ENCODE measurements at regions not wholly inside any gene's neighbourhood (a gene's known extent, or its start where the extent isn't known, plus 50 kb on each side); places are given as distances from the start of the nearest gene placed in this dataset.
"Not testable (repeated sequence)": the region's sequence is repeated elsewhere in the genome, so short reads cannot be mapped to it uniquely, and the experiment has no call there.

DNA sequence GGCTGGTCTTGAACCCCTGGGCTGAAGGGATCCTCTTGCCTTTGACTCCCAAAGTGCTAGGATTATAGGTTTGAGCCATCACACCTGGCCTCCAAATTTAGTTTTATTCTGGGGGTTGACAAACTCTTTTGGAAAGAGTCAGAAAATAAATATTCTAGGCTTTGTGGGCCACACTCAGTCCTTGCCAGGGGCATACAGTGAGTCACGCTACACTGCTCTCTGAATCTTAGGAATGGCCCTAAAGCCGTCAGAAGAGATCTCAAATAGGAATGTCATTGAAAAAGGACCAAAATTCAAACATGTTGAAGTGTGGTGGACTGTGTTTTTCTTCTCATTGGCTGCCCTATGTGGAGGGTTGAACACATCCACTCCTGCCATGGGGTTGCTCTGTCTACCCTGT lies 127.7 kb upstream of the BASP1 start:
- H3K4me3 Mint-ChIP-seq = no peak overlapping the region
- H3K9me3 Mint-ChIP-seq = peaks cover 8% of the 10 kb centered on the region
- ATAC-seq = no peak
- H3K36me3 Mint-ChIP-seq = no peaks in the 10 kb centered on the region
- H3K4me1 Mint-ChIP-seq = no peaks in the 10 kb centered on the region
- DNase-seq (ENCODE audit: low spot score in 2 of 2) = no peak
- no peak overlapping the region for H3K27ac Mint-ChIP-seq

DNA sequence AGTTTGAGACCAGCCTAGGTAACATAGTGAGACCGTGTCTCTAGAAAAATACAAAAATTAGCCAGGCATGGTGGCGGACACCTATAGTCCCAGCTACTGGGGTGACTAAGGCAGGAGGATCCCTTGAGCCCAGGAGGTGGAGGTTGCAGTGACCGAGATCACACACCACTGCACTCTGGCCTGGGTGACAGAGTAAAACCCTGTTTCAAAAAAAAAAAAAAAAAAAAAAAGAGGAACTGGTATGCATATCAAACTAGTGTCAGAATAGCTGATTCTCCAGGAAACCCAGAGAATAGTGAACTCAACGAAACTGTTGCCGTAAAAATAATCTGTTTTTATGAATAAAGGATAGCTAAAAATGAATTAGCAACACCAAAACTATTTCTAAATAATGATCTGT lies 126.6 kb upstream of the BASP1 start:
- ATAC-seq (no peak), DNase-seq (ENCODE audit: low spot score in 2 of 2) (no peak)
- Mint-ChIP-seq H3K9me3 (peaks cover 12% of the 10 kb centered on the region), H3K4me3 (no peak overlapping the region), H3K36me3 (no peaks in the 10 kb centered on the region), H3K4me1 (no peaks in the 10 kb centered on the region), H3K27ac (no peak overlapping the region)

DNA sequence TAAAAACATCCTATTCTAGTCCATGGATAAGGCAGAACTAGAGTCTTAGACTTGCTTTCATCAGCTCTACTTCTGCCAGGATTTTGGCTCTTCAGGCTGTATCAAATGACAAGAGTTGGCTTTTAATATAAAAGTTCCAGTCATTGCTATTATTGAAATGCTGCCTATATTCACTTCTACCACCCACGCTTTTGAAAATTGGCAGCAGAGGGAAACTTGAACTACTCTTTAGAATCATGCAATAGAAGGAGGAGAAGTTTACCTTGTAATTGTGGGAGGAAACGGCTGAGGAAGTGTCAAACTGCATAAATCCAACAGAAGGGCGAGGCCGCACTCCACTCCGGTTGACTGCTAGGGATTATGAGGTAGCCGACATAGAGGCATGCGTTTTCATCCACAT lies 122.6 kb upstream of the BASP1 start:
- Mint-ChIP-seq H3K36me3 (no peaks in the 10 kb centered on the region), H3K4me3 (no peak overlapping the region), H3K4me1 (no peaks in the 10 kb centered on the region), H3K9me3 (peaks cover 10% of the 10 kb centered on the region), H3K27ac (no peak overlapping the region)
- ATAC-seq (no peak), DNase-seq (ENCODE audit: low spot score in 2 of 2) (no peak)

DNA sequence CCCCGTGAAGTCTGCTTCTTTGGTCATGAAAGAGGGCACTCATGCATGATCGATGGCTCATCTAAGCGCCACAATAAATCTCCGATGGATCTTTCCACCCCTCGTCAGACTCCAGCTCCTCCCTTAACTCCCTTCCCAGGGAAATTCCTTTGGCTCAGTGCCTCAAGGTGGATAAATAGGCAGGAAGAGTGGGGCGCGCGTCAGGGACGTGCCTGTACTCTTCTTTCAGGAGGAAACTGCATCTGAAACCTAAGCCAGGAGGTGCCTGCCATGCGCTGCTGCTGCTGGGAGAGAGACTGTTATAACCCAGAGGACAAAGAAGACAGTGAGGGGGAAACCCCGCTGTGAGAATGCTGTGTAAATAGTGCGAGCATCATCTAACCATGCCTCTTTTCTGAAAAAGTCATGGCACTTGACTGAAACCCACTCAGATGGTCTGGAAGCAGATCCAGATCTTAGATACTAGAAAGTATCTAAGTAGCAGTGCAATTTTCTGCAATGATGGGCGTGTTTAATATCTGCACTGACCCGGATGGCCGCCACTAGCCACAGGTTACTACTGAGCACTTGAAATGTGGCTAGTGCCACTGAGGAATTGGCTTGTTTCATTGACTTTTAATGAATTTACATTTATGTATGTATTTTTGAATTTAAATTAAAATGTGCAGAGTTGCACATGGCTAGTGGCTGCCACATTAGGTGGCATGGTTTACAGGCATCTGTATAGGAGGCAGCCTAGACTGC lies 120.3 kb upstream of the BASP1 start:
- H3K27ac Mint-ChIP-seq = no peak overlapping the region
- no peak for DNase-seq (ENCODE audit: low spot score in 2 of 2)

DNA sequence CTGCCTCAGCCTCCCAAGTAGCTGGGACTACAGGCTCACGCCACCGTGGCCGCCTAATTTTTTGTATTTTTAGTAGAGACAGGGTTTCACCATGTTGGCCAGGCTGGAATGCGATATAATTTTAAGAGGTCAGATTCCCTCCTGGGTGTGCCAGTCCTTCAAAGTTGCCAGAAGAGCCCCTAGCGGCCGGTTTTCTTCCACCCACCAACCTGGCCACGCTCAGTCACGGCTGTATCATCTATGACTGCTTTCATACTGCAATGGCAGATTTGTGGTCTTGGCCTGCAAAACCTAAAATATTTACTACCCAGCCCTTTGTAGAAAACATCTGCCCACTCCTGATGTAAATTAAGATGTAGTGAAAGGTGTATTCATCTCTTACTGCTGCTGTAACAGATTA lies 117.5 kb upstream of the BASP1 start:
- DNase-seq (ENCODE audit: low spot score in 2 of 2) (no peak), ATAC-seq (no peak)
- H3K9me3 Mint-ChIP-seq = peaks cover 9% of the 10 kb centered on the region
- no peak overlapping the region for H3K4me3 Mint-ChIP-seq
- H3K27ac Mint-ChIP-seq = no peak overlapping the region
- H3K4me1 Mint-ChIP-seq = no peaks in the 10 kb centered on the region
- no peaks in the 10 kb centered on the region for H3K36me3 Mint-ChIP-seq

More for the DNA sequence above, 120.3 kb upstream of the BASP1 start:
- no peak overlapping the region for H3K4me3 Mint-ChIP-seq
- H3K4me1 Mint-ChIP-seq = no peaks in the 10 kb centered on the region
- H3K36me3 Mint-ChIP-seq = no peaks in the 10 kb centered on the region
- ATAC-seq = no peak
- H3K9me3 Mint-ChIP-seq = peaks cover 10% of the 10 kb centered on the region

DNA sequence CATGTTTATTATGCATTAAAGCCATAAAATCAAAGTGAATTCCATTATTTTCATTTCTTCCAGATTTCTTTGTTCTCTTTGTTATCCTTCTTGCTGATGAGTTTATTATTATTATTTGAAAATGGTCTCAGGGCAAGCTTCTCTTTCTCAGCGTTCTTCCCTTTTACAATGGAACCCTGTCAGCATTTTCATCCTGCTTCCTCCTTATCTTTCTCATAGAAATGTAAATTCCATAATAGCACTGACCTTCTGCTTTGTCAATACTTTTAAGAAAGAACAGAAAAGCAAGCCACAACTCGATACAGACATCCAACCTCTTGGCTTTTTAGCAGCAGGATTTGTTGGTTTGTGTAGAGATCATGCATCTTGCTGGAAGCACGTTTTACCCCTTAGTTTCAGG lies 114.0 kb upstream of the BASP1 start:
- peaks cover 7% of the 10 kb centered on the region for H3K9me3 Mint-ChIP-seq
- H3K4me1 Mint-ChIP-seq = no peaks in the 10 kb centered on the region
- H3K4me3 Mint-ChIP-seq = no peak overlapping the region
- ATAC-seq = no peak
- no peaks in the 10 kb centered on the region for H3K36me3 Mint-ChIP-seq
- no peak overlapping the region for H3K27ac Mint-ChIP-seq
- no peak for DNase-seq (ENCODE audit: low spot score in 2 of 2)

DNA sequence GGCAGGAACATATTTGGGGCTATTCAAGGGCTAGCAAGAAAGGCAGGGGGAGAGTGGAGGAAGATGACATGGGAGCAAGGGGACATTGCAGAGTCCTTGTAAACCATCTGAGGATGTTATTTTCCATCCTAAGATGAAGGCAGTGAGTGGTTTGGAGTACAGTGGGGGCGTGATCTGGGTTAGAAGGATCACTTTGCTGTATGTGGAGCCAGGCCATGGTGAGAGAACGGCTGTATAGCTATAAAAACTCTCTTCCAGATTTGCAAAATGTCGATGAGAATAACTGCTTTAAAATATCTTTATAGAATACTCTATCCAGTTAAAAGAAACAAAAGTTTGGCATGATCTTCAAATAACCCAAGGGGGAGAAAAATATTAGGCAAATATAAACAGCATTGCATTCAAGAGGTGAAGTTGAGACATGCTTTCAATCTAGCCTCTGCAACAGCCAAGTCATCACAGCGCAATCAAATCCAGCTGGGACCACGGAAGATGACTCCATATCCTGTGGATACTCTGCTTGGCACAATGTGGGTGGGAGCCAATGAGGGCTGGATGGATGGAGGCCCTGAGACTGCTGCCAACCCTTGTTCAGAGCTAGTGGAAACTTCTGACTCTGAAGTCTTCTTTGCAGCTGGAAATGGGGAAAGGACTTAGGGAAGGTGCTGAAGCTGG lies 111.5 kb upstream of the BASP1 start:
- Mint-ChIP-seq H3K27ac (no peak overlapping the region), H3K4me3 (no peak overlapping the region), H3K9me3 (peaks cover 7% of the 10 kb centered on the region), H3K36me3 (no peaks in the 10 kb centered on the region), H3K4me1 (no peaks in the 10 kb centered on the region)
- ATAC-seq (no peak), DNase-seq (ENCODE audit: low spot score in 2 of 2) (no peak)

DNA sequence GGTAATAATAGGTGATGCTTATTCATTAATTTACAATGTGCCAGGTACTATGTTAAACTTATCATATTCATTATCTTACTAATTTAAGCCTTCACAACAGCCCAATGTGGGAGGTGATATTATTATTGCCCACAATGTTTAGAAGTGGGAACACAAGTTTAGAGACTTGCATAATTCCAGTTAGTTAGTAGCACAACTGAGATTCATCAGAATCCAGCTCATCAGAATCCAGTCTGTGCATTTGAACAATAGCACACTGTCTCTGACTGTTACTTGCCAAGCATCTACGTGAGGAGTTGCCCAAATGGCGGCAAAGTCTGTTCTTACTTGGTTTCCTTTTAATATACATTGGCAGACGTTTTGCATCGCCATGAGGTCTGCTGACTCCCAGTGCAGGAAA lies 110.9 kb upstream of the BASP1 start:
- no peak overlapping the region for H3K27ac Mint-ChIP-seq
- no peak for ATAC-seq
- peaks cover 8% of the 10 kb centered on the region for H3K9me3 Mint-ChIP-seq
- no peaks in the 10 kb centered on the region for H3K4me1 Mint-ChIP-seq
- no peak overlapping the region for H3K4me3 Mint-ChIP-seq
- no peak for DNase-seq (ENCODE audit: low spot score in 2 of 2)
- no peaks in the 10 kb centered on the region for H3K36me3 Mint-ChIP-seq

DNA sequence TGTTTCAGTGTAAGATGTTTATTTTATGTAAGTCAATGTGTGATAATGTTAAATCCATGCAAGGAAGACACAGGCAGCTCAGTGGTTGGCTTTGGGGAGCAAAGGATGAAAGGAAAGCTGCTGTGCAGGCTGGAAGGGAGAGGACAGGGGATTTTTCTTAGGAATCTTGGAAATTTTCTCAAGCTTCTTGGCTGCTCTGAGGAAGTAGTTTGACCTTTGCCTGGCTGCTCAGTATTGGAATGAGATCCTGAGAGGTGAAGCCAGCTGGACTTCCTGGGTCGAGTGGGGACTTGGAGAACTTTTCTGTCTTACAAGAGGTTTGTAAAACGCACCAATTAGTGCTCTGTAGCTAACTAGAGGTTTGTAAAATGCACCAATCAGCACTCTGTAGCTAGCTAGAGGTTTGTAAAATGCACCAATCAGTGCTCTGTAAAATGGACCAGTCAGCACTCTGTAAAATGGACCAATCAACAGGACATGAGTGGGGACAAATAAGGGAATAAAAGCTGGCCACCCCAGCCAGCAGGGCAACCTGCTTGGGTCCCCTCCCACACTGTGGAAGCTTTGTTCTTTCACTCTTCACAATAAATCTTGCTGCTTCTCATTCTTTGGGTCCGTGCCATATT lies 105.2 kb upstream of the BASP1 start:
- not testable (repeated sequence) for H3K4me3 Mint-ChIP-seq, H3K27ac Mint-ChIP-seq, ATAC-seq

DNA sequence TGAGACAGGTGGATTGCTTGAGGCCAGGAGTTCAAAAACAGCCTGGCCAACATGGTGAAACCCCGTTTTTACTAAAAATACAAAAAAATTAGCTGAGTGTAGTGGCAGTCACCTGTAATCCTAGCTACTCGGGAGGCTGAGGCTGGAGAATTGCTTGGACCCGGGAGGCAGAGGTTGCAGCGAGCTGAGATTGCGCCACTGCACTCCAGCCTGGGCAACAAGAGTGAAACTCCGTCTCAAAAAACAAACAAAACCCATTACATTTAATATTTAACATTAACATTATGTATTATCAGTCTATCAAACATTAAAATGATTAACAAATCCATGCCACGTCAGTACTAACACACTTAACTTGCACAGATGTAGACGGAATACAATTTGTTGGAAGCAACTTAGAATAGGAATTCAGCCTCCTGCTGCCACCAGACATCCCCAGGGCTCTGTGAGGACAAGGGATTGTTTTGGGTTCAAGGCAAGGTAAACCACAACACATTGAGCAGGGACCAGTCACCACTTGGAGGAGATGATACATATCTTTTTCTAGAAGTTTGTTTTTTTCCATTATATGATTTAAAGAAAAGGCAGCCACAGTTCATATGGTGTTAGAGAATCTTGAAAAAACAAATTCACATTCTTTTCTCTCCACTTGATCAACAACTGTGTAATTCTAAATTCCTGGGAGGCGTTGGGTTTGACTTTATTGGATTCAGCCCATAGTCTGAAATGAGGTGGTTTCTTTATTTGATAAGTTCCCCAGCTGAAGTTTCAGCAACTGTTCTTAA lies 104.1 kb upstream of the BASP1 start:
- Mint-ChIP-seq H3K9me3 (peaks cover 8% of the 10 kb centered on the region), H3K4me3 (no peak overlapping the region), H3K36me3 (no peaks in the 10 kb centered on the region), H3K4me1 (no peaks in the 10 kb centered on the region), H3K27ac (no peak overlapping the region)
- DNase-seq (ENCODE audit: low spot score in 2 of 2) (no peak), ATAC-seq (no peak)

More for the DNA sequence above, 105.2 kb upstream of the BASP1 start:
- H3K4me1 Mint-ChIP-seq; H3K36me3 Mint-ChIP-seq; H3K9me3 Mint-ChIP-seq; DNase-seq (ENCODE audit: low spot score in 2 of 2): not testable (repeated sequence)

DNA sequence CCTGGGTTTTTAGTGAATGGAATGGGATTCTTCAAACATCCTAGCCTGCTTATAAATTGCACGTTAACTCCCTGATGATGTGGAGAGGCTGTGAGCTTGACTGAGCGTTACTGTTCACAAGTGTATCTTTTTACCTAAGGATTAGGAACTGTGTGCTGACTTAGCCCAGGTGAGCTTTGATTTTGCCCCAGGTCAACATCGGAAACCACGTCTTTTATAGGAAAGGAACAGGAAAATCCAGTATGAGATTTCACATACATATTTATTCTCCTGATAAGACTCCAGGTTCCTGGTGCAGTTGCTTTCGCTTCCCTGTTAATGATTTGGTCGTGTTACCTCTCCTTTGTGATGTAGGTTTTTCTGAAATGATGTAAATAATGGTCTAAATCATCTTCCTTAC lies 103.2 kb upstream of the BASP1 start:
- Mint-ChIP-seq H3K4me3 (no peak overlapping the region), H3K36me3 (no peaks in the 10 kb centered on the region), H3K9me3 (peaks cover 13% of the 10 kb centered on the region), H3K4me1 (no peaks in the 10 kb centered on the region), H3K27ac (no peak overlapping the region)
- ATAC-seq (no peak), DNase-seq (ENCODE audit: low spot score in 2 of 2) (no peak)

DNA sequence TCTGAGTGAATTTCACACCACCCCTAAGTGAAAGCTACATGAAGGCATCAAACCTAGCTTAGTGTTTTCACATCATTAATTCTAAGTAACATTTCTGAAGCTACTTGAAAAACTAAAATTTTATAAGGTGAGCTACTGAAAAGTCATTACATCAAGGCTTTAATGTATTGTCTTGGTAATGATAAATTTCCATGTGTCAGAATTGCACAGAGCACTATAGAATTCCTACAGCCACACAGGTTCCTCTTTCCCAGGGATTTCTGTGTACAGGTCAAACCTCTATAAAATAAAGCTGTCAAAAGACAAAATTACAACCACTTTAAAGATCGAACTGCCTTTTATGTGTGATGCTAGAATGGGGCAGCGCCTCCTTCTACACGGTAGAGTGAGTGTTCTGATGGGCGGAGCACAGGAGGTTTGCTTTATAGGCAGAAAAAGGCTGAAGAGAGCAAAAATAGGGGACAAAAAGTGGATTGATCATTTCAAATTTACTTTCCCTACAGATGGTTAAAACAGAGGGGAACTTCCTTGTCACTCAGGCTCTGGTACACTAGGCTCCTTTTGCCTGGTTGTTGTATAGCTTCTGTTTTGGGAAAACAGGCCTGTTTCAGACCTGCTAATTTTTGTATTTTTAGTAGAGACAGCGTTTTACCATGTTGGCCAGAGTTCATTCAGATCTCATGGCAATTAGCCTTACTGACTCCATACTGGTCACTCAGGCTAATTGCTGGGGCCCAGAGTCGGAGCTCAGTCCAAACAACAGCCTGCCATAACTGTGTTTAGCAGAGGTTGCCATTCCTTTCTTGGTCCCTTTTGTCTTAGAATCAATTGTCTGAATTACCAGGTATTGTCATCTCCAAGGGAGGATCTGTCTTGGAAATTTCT lies 102.5 kb upstream of the BASP1 start:
- Mint-ChIP-seq H3K4me1 (no peaks in the 10 kb centered on the region), H3K4me3 (no peak overlapping the region), H3K9me3 (peaks cover 16% of the 10 kb centered on the region), H3K36me3 (no peaks in the 10 kb centered on the region), H3K27ac (no peak overlapping the region)
- no peak for ATAC-seq
- no peak for DNase-seq (ENCODE audit: low spot score in 2 of 2)

DNA sequence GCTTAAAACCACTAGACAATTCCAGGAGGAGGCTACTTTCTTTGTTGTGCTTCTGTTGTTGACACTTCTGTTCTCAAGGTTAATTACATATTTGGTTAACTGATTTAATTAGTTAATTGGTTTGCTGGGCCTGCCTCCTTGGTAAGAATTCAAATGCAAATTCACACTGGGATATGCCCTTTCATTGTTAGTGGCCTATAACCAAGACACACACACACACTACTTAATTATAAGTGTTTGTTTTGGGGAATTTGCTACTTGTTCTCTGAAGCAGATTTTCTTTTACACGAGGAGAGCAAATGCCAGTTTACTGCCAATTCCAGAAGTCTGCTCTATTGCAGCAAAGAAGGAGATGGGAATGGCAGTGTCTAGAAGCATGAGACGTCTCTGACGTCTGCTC lies 101.6 kb upstream of the BASP1 start:
- no peak for DNase-seq (ENCODE audit: low spot score in 2 of 2)
- no peaks in the 10 kb centered on the region for H3K36me3 Mint-ChIP-seq
- H3K4me1 Mint-ChIP-seq = no peaks in the 10 kb centered on the region
- no peak overlapping the region for H3K4me3 Mint-ChIP-seq
- no peak overlapping the region for H3K27ac Mint-ChIP-seq
- peaks cover 16% of the 10 kb centered on the region for H3K9me3 Mint-ChIP-seq
- no peak for ATAC-seq

DNA sequence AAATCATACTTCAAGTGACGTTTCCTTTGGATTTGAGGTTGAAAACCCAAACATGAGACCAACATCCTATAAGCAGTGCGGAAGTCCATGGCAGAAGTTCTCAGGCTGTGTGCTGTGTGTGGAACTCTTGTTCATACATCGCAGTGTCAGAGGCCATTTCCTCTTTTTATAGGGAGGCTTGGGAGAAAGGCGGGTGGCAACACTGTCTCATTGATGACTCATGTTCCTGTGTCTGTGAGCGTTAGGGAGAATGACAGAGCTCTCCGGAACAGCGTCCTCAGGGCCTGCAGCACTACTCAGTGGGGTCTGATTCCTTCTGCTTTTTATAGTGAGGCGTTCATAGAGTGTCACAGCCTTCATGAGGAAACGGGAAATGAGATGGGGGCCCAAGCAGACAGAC lies 98.8 kb upstream of the BASP1 start:
- no peaks in the 10 kb centered on the region for H3K36me3 Mint-ChIP-seq
- H3K27ac Mint-ChIP-seq = no peak overlapping the region
- ATAC-seq = no peak

DNA sequence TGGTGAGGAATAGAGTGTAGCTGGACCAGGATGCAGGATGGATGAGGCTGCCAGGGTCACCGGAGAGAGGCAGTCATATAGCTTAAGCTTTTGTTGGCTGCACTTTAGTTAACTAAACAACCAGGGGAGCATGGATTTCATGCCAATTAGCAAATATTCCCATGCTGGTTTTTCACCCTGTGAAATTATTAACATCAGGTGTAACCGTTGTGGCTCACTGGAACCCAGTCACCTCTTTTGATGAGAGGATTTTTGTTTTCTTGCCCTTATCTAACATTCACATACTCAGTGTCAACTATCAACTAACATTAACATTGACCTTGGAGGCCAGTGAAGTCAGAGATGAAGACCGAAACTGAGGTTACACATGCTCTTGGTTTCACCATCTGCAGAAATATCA lies 97.2 kb upstream of the BASP1 start:
- DNase-seq (ENCODE audit: low spot score in 2 of 2) (no peak), ATAC-seq (no peak)
- Mint-ChIP-seq H3K36me3 (no peaks in the 10 kb centered on the region), H3K27ac (no peak overlapping the region), H3K4me1 (no peaks in the 10 kb centered on the region), H3K9me3 (peaks cover 15% of the 10 kb centered on the region), H3K4me3 (no peak overlapping the region)

More for the DNA sequence above, 98.8 kb upstream of the BASP1 start:
- DNase-seq (ENCODE audit: low spot score in 2 of 2) = no peak
- Mint-ChIP-seq H3K4me1 (no peaks in the 10 kb centered on the region), H3K4me3 (no peak overlapping the region), H3K9me3 (peaks cover 9% of the 10 kb centered on the region)

Measured in stimulated activated effector memory CD8-positive, alpha-beta T cell treated with anti-CD3 and anti-CD28 coated beads, Interleukin-12 subunit alpha, Interleukin-12 subunit beta, amount 100 ng/mL, for 72 hours (primary cell).